ENCODE measurements at regions not wholly inside any gene's neighbourhood (a gene's known extent, or its start where the extent isn't known, plus 50 kb on each side); places are given as distances from the start of the nearest gene placed in this dataset.

DNA sequence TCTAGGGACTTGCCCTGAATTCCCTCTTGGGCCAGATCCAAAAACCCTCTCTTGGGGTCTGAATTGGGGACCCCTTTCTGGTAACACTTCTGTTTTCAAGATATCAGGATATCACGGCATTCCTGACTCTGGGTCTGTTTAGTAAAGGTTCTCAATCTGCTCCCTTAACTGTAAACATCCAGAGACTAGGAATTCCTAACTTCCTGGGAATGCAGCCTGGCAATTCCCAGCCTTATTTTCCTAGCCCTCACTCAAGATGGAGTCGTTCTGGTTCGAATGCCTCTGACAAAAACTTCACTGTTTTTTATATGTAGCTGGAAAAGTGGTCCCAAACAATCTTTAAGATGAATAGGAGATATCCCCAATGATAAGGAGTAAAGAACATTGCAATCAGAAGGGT lies 141.6 kb upstream of the XYLT1 start:
- DNase-seq (ENCODE audit: low spot score), result no peak
- Mint-ChIP-seq H3K4me1 (ENCODE audit: low read depth) (no peaks in the 10 kb centered on the region), H3K4me3 (ENCODE audit: unreplicated experiment) (no peak overlapping the region), H3K27me3 (ENCODE audit: low read depth) (peaks cover 2% of the 10 kb centered on the region), H3K9me3 (ENCODE audit: low read depth) (no peaks in the 10 kb centered on the region), H3K27ac (ENCODE audit: unreplicated experiment) (no peak overlapping the region), H3K36me3 (ENCODE audit: low read depth) (no peaks in the 10 kb centered on the region)
- TF ChIP-seq CTCF (IDR thresholded peaks at IDR 0.05), result no peak

DNA sequence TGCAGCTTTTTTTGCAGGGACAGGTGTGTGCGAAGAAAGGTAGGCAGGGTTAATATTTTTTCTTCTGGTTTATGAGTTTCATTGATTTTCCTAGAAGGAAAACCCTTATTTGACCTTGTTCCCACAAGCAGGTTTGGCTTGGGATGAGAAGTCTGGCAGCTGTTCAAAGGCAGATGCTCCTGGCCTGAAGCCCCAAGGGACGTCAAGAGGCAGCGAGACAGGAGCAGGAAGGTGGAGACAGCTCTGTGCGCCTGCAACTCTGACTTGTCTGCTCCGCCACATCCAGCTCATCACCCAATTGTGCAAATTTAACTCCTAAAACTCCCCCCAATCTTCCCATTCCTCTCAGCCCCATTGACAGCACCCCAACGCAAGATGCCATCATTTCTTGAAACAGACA lies 136.8 kb upstream of the XYLT1 start:
- no peak overlapping the region for H3K27ac Mint-ChIP-seq (ENCODE audit: unreplicated experiment)
- no peak overlapping the region for H3K4me3 Mint-ChIP-seq (ENCODE audit: unreplicated experiment)
- no peaks in the 10 kb centered on the region for H3K36me3 Mint-ChIP-seq (ENCODE audit: low read depth)
- no peak for TF ChIP-seq CTCF (IDR thresholded peaks at IDR 0.05)
- DNase-seq (ENCODE audit: low spot score), result no peak
- H3K4me1 Mint-ChIP-seq (ENCODE audit: low read depth), result no peaks in the 10 kb centered on the region
- no peaks in the 10 kb centered on the region for H3K9me3 Mint-ChIP-seq (ENCODE audit: low read depth)
- H3K27me3 Mint-ChIP-seq (ENCODE audit: low read depth), result peaks cover 2% of the 10 kb centered on the region

GRCh38 chr16:17607075-17607509 lies 136.3 kb upstream of the XYLT1 start:
- H3K27ac Mint-ChIP-seq (ENCODE audit: unreplicated experiment), result no peak overlapping the region
- no peak overlapping the region for H3K4me3 Mint-ChIP-seq (ENCODE audit: unreplicated experiment)
- H3K9me3 Mint-ChIP-seq (ENCODE audit: low read depth), result peaks cover 2% of the 10 kb centered on the region
- DNase-seq (ENCODE audit: low spot score), result no peak
- H3K4me1 Mint-ChIP-seq (ENCODE audit: low read depth), result no peaks in the 10 kb centered on the region
- no peak for TF ChIP-seq CTCF (IDR thresholded peaks at IDR 0.05)
- no peaks in the 10 kb centered on the region for H3K36me3 Mint-ChIP-seq (ENCODE audit: low read depth)
- peaks cover 2% of the 10 kb centered on the region for H3K27me3 Mint-ChIP-seq (ENCODE audit: low read depth)

- no peaks in the 10 kb centered on the region for H3K4me1 Mint-ChIP-seq (ENCODE audit: low read depth)
- no peak overlapping the region for H3K27ac Mint-ChIP-seq (ENCODE audit: unreplicated experiment)
These were observed 135.7 kb upstream of the XYLT1 start for GRCh38 chr16:17606460-17606859.

DNA sequence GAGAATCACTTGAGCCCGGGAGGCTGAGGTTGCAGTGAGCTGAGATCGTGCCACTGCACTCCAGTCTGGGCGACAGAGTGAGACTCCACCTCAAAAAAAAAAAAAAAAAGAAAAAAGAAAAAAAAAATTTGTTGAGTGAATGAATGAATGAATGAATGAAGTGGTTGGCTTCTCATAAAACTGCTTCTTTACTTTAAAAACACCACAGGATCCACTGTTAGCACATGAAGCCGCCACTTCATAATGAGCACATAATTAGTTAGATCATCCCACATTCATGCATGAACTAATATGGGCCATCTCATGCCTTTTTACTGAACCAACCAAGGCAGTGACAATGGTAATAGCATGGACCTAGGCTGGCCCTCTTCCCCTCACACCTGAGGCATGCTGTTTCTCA lies 135.0 kb upstream of the XYLT1 start:
- H3K4me3 Mint-ChIP-seq (ENCODE audit: unreplicated experiment), result no peak overlapping the region
- DNase-seq (ENCODE audit: low spot score), result no peak
- no peak overlapping the region for H3K27ac Mint-ChIP-seq (ENCODE audit: unreplicated experiment)
- no peaks in the 10 kb centered on the region for H3K36me3 Mint-ChIP-seq (ENCODE audit: low read depth)
- no peak for TF ChIP-seq CTCF (IDR thresholded peaks at IDR 0.05)
- peaks cover 12% of the 10 kb centered on the region for H3K9me3 Mint-ChIP-seq (ENCODE audit: low read depth)
- peaks cover 2% of the 10 kb centered on the region for H3K27me3 Mint-ChIP-seq (ENCODE audit: low read depth)
- no peaks in the 10 kb centered on the region for H3K4me1 Mint-ChIP-seq (ENCODE audit: low read depth)

More at GRCh38 chr16:17606460-17606859, 135.7 kb upstream of the XYLT1 start:
- Mint-ChIP-seq H3K4me3 (ENCODE audit: unreplicated experiment) (no peak overlapping the region), H3K27me3 (ENCODE audit: low read depth) (peaks cover 2% of the 10 kb centered on the region), H3K36me3 (ENCODE audit: low read depth) (no peaks in the 10 kb centered on the region), H3K9me3 (ENCODE audit: low read depth) (peaks cover 7% of the 10 kb centered on the region)
- TF ChIP-seq CTCF (IDR thresholded peaks at IDR 0.05), result no peak
- no peak for DNase-seq (ENCODE audit: low spot score)
